GM12801 (cell line): ENCODE measurements at regions not wholly inside any gene's neighbourhood (a gene's known extent, or its start where the extent isn't known, plus 50 kb on each side); places are given as distances from the start of the nearest gene placed in this dataset.

Source experiments
- TF ChIP-seq, protein P1 (sequence below): IDR thresholded peaks from one replicate; pipeline ENCODE4 v1.5.1; 2011; ENCODE audit warnings: control low read depth; ENCODE audit not compliant: insufficient read length; ENCODE audit errors: extremely low read depth

DNA sequence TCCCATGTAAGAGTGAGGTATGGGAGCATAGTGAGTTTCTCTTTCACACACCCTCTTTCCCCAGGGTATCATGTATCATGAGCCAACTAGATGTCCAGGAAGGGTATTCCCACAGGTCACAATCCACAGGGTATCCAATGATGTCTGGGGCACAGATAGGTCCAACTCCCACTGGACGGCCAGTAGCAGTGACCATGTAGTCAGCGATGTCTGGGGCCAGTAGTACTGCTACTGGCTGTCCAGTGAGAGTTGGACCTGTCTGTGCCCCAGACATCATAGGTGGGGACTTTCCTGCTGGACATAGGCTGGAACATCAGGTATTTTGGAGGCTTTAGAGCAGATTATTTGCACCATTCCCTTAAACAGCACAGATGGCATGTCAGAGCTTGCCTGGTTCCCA lies 352.6 kb upstream of the SGCD start:
- TF ChIP-seq, protein P1, sequence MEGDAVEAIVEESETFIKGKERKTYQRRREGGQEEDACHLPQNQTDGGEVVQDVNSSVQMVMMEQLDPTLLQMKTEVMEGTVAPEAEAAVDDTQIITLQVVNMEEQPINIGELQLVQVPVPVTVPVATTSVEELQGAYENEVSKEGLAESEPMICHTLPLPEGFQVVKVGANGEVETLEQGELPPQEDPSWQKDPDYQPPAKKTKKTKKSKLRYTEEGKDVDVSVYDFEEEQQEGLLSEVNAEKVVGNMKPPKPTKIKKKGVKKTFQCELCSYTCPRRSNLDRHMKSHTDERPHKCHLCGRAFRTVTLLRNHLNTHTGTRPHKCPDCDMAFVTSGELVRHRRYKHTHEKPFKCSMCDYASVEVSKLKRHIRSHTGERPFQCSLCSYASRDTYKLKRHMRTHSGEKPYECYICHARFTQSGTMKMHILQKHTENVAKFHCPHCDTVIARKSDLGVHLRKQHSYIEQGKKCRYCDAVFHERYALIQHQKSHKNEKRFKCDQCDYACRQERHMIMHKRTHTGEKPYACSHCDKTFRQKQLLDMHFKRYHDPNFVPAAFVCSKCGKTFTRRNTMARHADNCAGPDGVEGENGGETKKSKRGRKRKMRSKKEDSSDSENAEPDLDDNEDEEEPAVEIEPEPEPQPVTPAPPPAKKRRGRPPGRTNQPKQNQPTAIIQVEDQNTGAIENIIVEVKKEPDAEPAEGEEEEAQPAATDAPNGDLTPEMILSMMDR, result no peak

DNA sequence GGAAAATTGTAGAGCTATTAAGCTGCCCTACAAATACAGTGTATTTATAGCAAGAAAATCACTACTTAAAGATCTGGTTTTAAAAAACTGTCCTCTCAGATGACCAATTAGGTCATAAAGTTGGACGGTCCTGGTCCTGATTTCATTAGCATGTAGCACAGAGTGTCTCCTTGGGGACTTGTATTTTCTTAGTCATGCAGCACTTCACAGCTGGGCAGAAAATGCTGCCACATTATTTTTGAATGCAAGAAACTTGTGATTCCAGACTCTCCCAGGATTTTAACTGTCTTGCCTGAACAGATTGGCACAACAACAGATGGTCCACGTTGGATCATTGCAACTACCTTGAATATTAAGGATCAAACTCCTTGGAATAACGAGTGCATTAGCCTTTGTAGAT lies 348.1 kb upstream of the SGCD start:
- TF ChIP-seq, protein P1, result no peak

DNA sequence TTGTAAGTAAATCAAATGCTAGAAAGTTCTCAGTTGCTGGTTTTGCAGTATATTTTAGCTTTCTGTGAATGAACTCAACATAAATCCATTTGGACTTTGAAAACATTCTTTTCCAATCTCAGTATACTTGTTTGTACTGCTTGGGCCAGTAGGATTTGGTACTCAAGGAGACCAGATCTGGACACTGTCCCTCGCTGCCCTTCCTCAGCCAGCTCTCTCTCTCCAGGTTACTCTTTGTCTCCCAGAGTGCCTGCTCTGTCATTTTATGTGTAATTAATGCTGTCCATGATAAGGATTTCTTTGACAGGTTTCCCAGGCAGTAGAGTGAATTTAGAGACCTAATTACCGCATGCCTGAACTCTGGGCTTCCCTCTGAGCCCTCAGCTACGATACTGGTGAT lies 344.6 kb upstream of the SGCD start:
- TF ChIP-seq, protein P1, result no peak

- TF ChIP-seq, protein P1, result no peak
These were observed 343.0 kb upstream of the SGCD start for GRCh38 chr5:155983954-155984353.

DNA sequence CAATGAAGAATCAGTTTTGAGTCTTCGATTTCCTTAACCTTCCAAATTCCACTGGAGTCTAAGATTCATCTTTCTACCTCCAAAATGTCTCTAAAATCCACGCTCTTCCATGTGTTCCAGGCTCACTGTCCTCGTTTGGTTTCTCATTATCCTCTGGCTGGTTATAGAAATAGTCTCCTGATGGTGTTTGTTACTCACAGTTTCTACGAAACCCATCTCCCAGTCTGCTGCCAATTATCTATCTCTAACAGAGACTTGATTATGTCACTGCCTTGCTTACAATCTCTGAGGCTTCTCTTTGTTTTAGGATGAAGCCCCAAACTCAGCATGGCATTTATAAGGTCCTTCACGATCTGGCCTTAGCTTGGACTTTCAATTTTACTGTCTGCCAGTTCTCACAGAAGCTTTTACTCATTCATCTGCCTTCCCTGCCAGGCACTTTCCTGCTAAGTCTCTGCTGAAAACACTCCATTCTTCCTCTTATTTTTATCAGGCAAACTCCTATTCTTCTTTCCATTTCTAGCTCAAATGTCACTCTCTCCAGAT lies 339.6 kb upstream of the SGCD start:
- TF ChIP-seq, protein P1, result no peak

GRCh38 chr5:155989879-155990278 lies 337.1 kb upstream of the SGCD start:
- TF ChIP-seq, protein P1, result no peak

GRCh38 chr5:155996123-155996522 lies 330.8 kb upstream of the SGCD start:
- TF ChIP-seq, protein P1, result no peak
